ENCODE measurements at regions not wholly inside any gene's neighbourhood (a gene's known extent, or its start where the extent isn't known, plus 50 kb on each side); places are given as distances from the start of the nearest gene placed in this dataset.
"Not testable (repeated sequence)": the region's sequence is repeated elsewhere in the genome, so short reads cannot be mapped to it uniquely, and the experiment has no call there.

DNA sequence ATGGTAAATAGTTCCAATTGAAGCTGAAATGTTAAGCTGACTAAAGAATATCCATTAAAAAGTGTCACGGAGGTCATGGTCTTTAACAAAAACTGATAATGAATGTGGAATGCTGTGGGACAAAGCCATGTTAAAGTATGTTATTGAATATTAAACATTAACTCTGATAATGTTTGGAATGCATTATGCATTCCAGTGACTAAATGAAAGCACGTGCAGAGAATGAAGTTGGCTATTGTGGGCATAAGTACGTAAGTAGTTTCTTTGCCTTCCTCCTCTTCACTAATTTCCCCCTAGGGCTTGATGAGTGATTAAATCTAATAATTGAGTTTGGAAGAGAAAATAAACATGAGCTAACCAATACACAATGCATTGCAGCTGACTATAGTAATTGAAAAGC is 640.4 kb upstream of the CDH10 start:
- Mint-ChIP-seq H3K9me3 (peaks cover 16% of the 10 kb centered on the region), H3K27ac (no peak overlapping the region), H3K4me1 (ENCODE audit: low read depth) (no peaks in the 10 kb centered on the region), H3K4me3 (no peak overlapping the region), H3K27me3 (no peaks in the 10 kb centered on the region), H3K36me3 (ENCODE audit: low read depth) (no peaks in the 10 kb centered on the region)
- TF ChIP-seq, protein P1, sequence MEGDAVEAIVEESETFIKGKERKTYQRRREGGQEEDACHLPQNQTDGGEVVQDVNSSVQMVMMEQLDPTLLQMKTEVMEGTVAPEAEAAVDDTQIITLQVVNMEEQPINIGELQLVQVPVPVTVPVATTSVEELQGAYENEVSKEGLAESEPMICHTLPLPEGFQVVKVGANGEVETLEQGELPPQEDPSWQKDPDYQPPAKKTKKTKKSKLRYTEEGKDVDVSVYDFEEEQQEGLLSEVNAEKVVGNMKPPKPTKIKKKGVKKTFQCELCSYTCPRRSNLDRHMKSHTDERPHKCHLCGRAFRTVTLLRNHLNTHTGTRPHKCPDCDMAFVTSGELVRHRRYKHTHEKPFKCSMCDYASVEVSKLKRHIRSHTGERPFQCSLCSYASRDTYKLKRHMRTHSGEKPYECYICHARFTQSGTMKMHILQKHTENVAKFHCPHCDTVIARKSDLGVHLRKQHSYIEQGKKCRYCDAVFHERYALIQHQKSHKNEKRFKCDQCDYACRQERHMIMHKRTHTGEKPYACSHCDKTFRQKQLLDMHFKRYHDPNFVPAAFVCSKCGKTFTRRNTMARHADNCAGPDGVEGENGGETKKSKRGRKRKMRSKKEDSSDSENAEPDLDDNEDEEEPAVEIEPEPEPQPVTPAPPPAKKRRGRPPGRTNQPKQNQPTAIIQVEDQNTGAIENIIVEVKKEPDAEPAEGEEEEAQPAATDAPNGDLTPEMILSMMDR (IDR thresholded peaks at IDR 0.05): no peak
- ATAC-seq (ENCODE audit: poor library complexity) (no peak), DNase-seq (no peak)
- POLR2A ChIA-PET: no interaction called here
- Histone ChIP-seq H3K27me3 (ENCODE audit: control insufficient read depth in 1 of 2, insufficient read depth in 2 of 2, low read length in 2 of 2) (no peaks in the 10 kb centered on the region), H3K9me3 (ENCODE audit: control insufficient read depth in 1 of 2, insufficient read depth in 1 of 2, low read length in 2 of 2) (no peaks in the 10 kb centered on the region), H3K36me3 (ENCODE audit: insufficient read depth, low read length) (no peaks in the 10 kb centered on the region), H3K4me1 (ENCODE audit: insufficient read depth, low read length) (no peaks in the 10 kb centered on the region), H3K4me3 (ENCODE audit: low read length) (no peak overlapping the region), H3K27ac (ENCODE audit: low read depth in 1 of 2, low read length in 2 of 2) (no peak overlapping the region)
- CTCF ChIA-PET: no interaction called here
- intact Hi-C loops (cut with DNase I, micrococcal nuclease): no loop called here

DNA sequence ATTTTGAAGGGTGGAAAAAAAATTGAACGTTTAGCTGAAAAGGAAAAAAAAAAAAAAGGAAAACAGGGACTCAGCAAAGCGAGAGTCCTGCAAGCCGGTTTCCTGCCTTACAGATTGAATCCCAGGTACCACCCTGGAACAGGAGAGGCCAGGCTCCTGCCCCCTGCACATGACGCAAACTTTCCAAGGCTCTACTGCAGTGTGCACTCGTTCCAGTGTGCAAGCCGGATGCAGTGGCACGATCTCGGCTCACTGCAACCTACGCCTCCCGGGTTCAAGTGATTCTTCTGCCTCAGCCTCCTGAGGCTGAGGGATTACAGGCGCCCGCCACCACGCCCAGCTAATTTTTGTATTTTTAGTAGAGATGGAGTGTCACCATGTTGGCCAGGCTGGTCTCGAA is 618.7 kb upstream of the CDH10 start:
- H3K36me3 ChIP-seq (ENCODE audit: insufficient read depth, low read length); H3K9me3 ChIP-seq (ENCODE audit: control insufficient read depth in 1 of 2, insufficient read depth in 1 of 2, low read length in 2 of 2); H3K4me1 ChIP-seq (ENCODE audit: insufficient read depth, low read length); H3K36me3 Mint-ChIP-seq (ENCODE audit: low read depth); ATAC-seq (ENCODE audit: poor library complexity); H3K27ac Mint-ChIP-seq; H3K27me3 Mint-ChIP-seq; intact Hi-C loops (cut with DNase I, micrococcal nuclease); H3K27ac ChIP-seq (ENCODE audit: low read depth in 1 of 2, low read length in 2 of 2); H3K4me1 Mint-ChIP-seq (ENCODE audit: low read depth); H3K4me3 Mint-ChIP-seq; CTCF ChIA-PET; POLR2A ChIA-PET; DNase-seq; H3K4me3 ChIP-seq (ENCODE audit: low read length); H3K27me3 ChIP-seq (ENCODE audit: control insufficient read depth in 1 of 2, insufficient read depth in 2 of 2, low read length in 2 of 2): not testable (repeated sequence)
- H3K9me3 Mint-ChIP-seq: peaks cover 17% of the 10 kb centered on the region

DNA sequence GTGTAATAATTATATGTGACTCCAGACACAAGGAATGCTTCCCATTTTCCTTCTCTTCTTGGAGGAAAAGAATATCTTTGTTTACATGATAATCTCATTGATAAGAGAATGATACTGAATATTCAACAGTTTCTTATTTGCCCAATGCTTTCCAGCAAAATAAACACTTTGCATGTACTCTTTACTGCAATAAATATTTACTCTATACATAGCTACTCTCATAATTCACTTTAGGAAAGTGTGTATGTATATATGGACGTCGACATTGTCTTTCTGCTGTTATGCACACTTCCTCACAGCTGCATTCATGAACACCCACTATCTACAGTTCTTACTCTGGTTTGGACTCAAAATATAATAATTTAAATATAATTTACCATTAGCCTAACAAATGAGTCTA is 617.4 kb upstream of the CDH10 start:
- H3K9me3 ChIP-seq (ENCODE audit: control insufficient read depth in 1 of 2, insufficient read depth in 1 of 2, low read length in 2 of 2): peaks cover 0 to 9% of the 10 kb centered on the region in 2 experiments
- ATAC-seq (ENCODE audit: poor library complexity) (no peak), DNase-seq (no peak)
- intact Hi-C loops (cut with DNase I, micrococcal nuclease): no loop called here
- H3K27me3 ChIP-seq (ENCODE audit: control insufficient read depth in 1 of 2, insufficient read depth in 2 of 2, low read length in 2 of 2): no peaks in the 10 kb centered on the region
- H3K36me3 Mint-ChIP-seq (ENCODE audit: low read depth): no peaks in the 10 kb centered on the region
- H3K4me3 Mint-ChIP-seq: no peak overlapping the region
- TF ChIP-seq, protein P1 (IDR thresholded peaks at IDR 0.05): no peak
- no peaks in the 10 kb centered on the region for H3K36me3 ChIP-seq (ENCODE audit: insufficient read depth, low read length)
- peaks cover 7% of the 10 kb centered on the region for H3K9me3 Mint-ChIP-seq
- POLR2A ChIA-PET: no interaction called here
- H3K27me3 Mint-ChIP-seq: no peaks in the 10 kb centered on the region
- H3K4me3 ChIP-seq (ENCODE audit: low read length): no peak overlapping the region
- no peak overlapping the region for H3K27ac ChIP-seq (ENCODE audit: low read depth in 1 of 2, low read length in 2 of 2)
- CTCF ChIA-PET: no interaction called here
- no peaks in the 10 kb centered on the region for H3K4me1 ChIP-seq (ENCODE audit: insufficient read depth, low read length)
- no peak overlapping the region for H3K27ac Mint-ChIP-seq
- H3K4me1 Mint-ChIP-seq (ENCODE audit: low read depth): no peaks in the 10 kb centered on the region

DNA sequence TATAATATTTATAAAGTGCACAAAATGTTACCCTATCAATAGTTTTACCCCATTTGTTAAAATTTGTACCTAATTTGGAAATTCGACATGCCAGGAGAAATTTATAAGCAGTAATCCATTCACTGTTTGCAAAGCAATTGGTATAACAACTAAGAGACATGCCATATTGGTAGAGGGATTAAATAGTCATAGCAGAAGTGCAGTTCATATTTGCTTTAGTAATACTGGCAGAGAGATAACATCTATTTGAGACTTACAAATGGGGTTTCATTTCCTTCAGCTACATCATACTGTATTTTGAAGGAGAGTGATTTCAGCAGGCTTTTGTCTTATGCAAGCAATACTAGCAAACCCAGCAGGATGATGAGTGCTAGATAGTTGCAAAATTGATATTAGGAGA is 610.4 kb upstream of the CDH10 start:
- no peak overlapping the region for H3K4me3 ChIP-seq (ENCODE audit: low read length)
- ChIA-PET CTCF (no interaction called here), POLR2A (no interaction called here)
- no peaks in the 10 kb centered on the region for H3K4me1 ChIP-seq (ENCODE audit: insufficient read depth, low read length)
- Mint-ChIP-seq H3K4me3 (no peak overlapping the region), H3K27ac (no peak overlapping the region), H3K36me3 (ENCODE audit: low read depth) (no peaks in the 10 kb centered on the region), H3K27me3 (no peaks in the 10 kb centered on the region), H3K4me1 (ENCODE audit: low read depth) (no peaks in the 10 kb centered on the region), H3K9me3 (peaks cover 12% of the 10 kb centered on the region)
- no peaks in the 10 kb centered on the region for H3K36me3 ChIP-seq (ENCODE audit: insufficient read depth, low read length)
- ATAC-seq (ENCODE audit: poor library complexity) (no peak), DNase-seq (no peak)
- intact Hi-C loops (cut with DNase I, micrococcal nuclease): no loop called here
- peaks cover under 1 to 4% of the 10 kb centered on the region in 2 experiments for H3K9me3 ChIP-seq (ENCODE audit: control insufficient read depth in 1 of 2, insufficient read depth in 1 of 2, low read length in 2 of 2)
- no peaks in the 10 kb centered on the region for H3K27me3 ChIP-seq (ENCODE audit: control insufficient read depth in 1 of 2, insufficient read depth in 2 of 2, low read length in 2 of 2)
- TF ChIP-seq, protein P1 (IDR thresholded peaks at IDR 0.05): no peak
- no peak overlapping the region for H3K27ac ChIP-seq (ENCODE audit: low read depth in 1 of 2, low read length in 2 of 2)

Data from CD4-positive, alpha-beta T cell (primary cell).